ENCODE measurements at regions not wholly inside any gene's neighbourhood (a gene's known extent, or its start where the extent isn't known, plus 50 kb on each side); places are given as distances from the start of the nearest gene placed in this dataset.

DNA sequence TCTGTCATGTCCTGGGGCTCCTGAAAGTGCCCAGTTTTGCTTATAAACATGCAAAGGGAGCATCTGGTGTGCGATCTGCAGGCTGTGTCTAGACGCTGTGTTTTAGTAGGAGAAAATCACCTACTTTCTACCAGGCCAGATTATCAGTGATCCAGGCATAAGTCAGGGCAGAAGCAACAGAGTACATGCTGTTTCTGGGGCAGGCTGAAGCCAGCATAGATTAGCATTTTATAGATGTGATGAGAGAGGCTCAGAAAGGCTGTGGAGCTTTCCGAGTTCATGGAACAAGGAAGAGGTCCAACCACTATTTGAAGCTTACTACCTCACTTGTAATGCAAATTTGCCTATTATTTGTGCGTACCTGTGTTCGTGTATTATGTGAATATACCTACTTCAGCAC is 1208.4 kb upstream of the TENM4 start:
- TF ChIP-seq, protein P1, sequence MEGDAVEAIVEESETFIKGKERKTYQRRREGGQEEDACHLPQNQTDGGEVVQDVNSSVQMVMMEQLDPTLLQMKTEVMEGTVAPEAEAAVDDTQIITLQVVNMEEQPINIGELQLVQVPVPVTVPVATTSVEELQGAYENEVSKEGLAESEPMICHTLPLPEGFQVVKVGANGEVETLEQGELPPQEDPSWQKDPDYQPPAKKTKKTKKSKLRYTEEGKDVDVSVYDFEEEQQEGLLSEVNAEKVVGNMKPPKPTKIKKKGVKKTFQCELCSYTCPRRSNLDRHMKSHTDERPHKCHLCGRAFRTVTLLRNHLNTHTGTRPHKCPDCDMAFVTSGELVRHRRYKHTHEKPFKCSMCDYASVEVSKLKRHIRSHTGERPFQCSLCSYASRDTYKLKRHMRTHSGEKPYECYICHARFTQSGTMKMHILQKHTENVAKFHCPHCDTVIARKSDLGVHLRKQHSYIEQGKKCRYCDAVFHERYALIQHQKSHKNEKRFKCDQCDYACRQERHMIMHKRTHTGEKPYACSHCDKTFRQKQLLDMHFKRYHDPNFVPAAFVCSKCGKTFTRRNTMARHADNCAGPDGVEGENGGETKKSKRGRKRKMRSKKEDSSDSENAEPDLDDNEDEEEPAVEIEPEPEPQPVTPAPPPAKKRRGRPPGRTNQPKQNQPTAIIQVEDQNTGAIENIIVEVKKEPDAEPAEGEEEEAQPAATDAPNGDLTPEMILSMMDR (conservative IDR thresholded peaks at IDR 0.05; ENCODE audit: low read length): no peak
- TF ChIP-seq EZH2phosphoT487 (IDR thresholded peaks at IDR 0.05; ENCODE audit: borderline replicate concordance, low read depth, low read length): no peak
- Histone ChIP-seq H3K9me2 (ENCODE audit: insufficient read depth, low read length) (no peaks in the 10 kb centered on the region), H4K20me1 (ENCODE audit: insufficient read depth, low read length) (no peaks in the 10 kb centered on the region), H3K4me1 (ENCODE audit: insufficient read depth, low read length, poor library complexity, severe bottlenecking) (no peaks in the 10 kb centered on the region), H3K4me2 (ENCODE audit: low read length) (no peak overlapping the region), H3K9me3 (ENCODE audit: low read length) (no peaks in the 10 kb centered on the region), H3K36me3 (ENCODE audit: insufficient read depth, low read length) (no peaks in the 10 kb centered on the region), H2AFZ (ENCODE audit: low read length) (no peak overlapping the region), H3K79me2 (ENCODE audit: insufficient read depth, low read depth, low read length) (no peaks in the 10 kb centered on the region), H3K4me3 (ENCODE audit: low read depth, low read length, poor library complexity, severe bottlenecking) (no peak overlapping the region), H3K27ac (ENCODE audit: low read depth, low read length, poor library complexity, severe bottlenecking) (no peak overlapping the region)
- ChIA-PET POLR2A (interaction anchor here (0.6 kb wide), 2 partner anchors 861 to 1850 kb away, joined by 3 to 4 read pairs; no protein-coding TSS in a partner anchor), CTCF (ENCODE audit: unreplicated experiment) (no interaction called here)
- intact Hi-C loops (cut with micrococcal nuclease; ENCODE audit: unreplicated experiment): no loop called here
- DNase-seq (ENCODE audit: low spot score): no peak
- no TSS peak for BruUV-seq (replicated peaks)

DNA sequence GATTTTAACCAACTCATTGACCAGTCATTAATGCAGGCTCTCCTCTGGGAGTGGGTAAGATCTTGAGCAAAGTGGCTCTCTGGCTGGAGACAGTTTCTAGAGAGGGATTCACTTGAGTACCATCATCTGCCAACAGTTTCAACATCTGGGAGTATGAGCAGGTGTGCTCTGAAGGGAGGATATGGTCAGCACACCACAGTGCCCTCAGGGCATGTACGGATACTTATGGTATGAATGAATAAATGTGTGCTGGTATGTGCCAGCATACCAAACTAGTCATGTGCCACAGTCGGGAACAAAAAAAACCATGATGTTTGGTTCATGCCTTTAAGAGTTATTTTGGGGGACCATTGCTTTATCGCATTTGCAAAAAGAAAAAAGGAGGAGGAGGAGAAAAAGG is 1197.5 kb upstream of the TENM4 start:
- TF ChIP-seq EZH2phosphoT487 (IDR thresholded peaks at IDR 0.05; ENCODE audit: borderline replicate concordance, low read depth, low read length): no peak
- TF ChIP-seq, protein P1 (conservative IDR thresholded peaks at IDR 0.05; ENCODE audit: low read length): no peak
- no peaks in the 10 kb centered on the region for H3K79me2 ChIP-seq (ENCODE audit: insufficient read depth, low read depth, low read length)
- H3K27ac ChIP-seq (ENCODE audit: low read depth, low read length, poor library complexity, severe bottlenecking): no peak overlapping the region
- intact Hi-C loops (cut with micrococcal nuclease; ENCODE audit: unreplicated experiment): no loop called here
- no peaks in the 10 kb centered on the region for H3K4me1 ChIP-seq (ENCODE audit: insufficient read depth, low read length, poor library complexity, severe bottlenecking)
- no peak overlapping the region for H3K4me3 ChIP-seq (ENCODE audit: low read depth, low read length, poor library complexity, severe bottlenecking)
- no peaks in the 10 kb centered on the region for H3K9me2 ChIP-seq (ENCODE audit: insufficient read depth, low read length)
- BruUV-seq (replicated peaks): no TSS peak
- no peak overlapping the region for H3K4me2 ChIP-seq (ENCODE audit: low read length)
- CTCF ChIA-PET (ENCODE audit: unreplicated experiment): no interaction called here
- no peak for DNase-seq (ENCODE audit: low spot score)
- H2AFZ ChIP-seq (ENCODE audit: low read length): no peak overlapping the region
- H4K20me1 ChIP-seq (ENCODE audit: insufficient read depth, low read length): no peaks in the 10 kb centered on the region
- H3K36me3 ChIP-seq (ENCODE audit: insufficient read depth, low read length): no peaks in the 10 kb centered on the region
- POLR2A ChIA-PET: no interaction called here
- H3K9me3 ChIP-seq (ENCODE audit: low read length): no peaks in the 10 kb centered on the region

DNA sequence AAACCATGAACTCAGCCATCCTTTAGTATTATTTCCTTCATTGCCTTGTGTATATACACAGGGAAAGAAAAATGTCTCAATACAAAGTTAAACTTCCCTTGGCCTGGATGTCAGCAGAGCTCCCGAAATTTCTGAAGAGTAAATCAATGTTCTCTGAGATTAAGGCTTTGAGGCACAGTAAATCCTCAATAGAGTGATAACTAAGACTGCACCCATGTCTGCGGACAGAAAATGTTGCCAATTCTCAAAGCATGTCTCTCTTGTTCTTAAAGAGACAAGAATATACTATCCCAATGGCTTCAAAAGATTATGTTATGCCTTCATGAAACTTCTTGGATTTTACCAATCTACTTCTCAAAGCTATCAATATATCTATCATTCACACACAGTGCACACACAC is 1196.7 kb upstream of the TENM4 start:
- Histone ChIP-seq H3K4me1 (ENCODE audit: insufficient read depth, low read length, poor library complexity, severe bottlenecking) (no peaks in the 10 kb centered on the region), H3K4me2 (ENCODE audit: low read length) (no peak overlapping the region), H4K20me1 (ENCODE audit: insufficient read depth, low read length) (no peaks in the 10 kb centered on the region), H3K27ac (ENCODE audit: low read depth, low read length, poor library complexity, severe bottlenecking) (no peak overlapping the region), H3K9me3 (ENCODE audit: low read length) (no peaks in the 10 kb centered on the region), H3K9me2 (ENCODE audit: insufficient read depth, low read length) (no peaks in the 10 kb centered on the region), H3K36me3 (ENCODE audit: insufficient read depth, low read length) (no peaks in the 10 kb centered on the region), H3K4me3 (ENCODE audit: low read depth, low read length, poor library complexity, severe bottlenecking) (no peak overlapping the region), H3K79me2 (ENCODE audit: insufficient read depth, low read depth, low read length) (no peaks in the 10 kb centered on the region), H2AFZ (ENCODE audit: low read length) (no peak overlapping the region)
- TF ChIP-seq, protein P1 (conservative IDR thresholded peaks at IDR 0.05; ENCODE audit: low read length): no peak
- TF ChIP-seq EZH2phosphoT487 (IDR thresholded peaks at IDR 0.05; ENCODE audit: borderline replicate concordance, low read depth, low read length): no peak
- CTCF ChIA-PET (ENCODE audit: unreplicated experiment): no interaction called here
- POLR2A ChIA-PET: interaction anchor here (1.0 kb wide), 1 partner anchor 8 kb away, joined by 3 read pairs; no protein-coding TSS in a partner anchor
- intact Hi-C loops (cut with micrococcal nuclease; ENCODE audit: unreplicated experiment): no loop called here
- no TSS peak for BruUV-seq (replicated peaks)
- DNase-seq (ENCODE audit: low spot score): no peak
